A172 (cell line): ENCODE measurements at regions not wholly inside any gene's neighbourhood (a gene's known extent, or its start where the extent isn't known, plus 50 kb on each side); places are given as distances from the start of the nearest gene placed in this dataset.
A peak's percentile ranks its signal among the peaks of the same experiment; 100 is the strongest.

Experiments used
- DNase-seq: peaks from one replicate; pipeline ENCODE4 v3.0.0-alpha.2; 2015; ENCODE audit warnings: low spot score

DNA sequence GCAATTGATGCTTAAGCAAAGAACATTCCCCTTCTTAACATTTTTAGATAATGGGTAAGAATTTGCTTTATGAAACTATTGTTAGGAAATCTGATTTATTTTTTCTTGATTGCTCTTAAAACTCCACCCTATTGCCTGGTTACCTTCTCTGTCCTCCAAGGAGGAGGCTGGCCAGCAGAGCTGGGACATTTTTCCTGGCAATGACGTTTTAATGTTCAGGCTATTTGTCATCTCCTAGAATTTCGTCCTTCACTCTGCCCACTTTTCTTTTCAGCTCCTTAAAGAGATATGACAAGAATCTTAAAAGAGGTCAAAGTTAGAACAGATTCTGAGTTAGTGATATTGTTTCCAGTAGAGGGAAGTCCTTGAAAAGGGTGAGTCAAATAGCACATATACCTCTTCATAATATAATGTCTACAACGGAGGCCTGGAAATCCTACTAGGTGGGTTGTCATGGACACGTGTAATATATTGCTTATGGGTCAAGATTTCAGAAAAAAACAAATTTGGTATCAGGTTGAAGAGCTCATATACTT is 141.0 kb downstream of the CMPK2 start:
- peak; percentile 17 for DNase-seq

DNA sequence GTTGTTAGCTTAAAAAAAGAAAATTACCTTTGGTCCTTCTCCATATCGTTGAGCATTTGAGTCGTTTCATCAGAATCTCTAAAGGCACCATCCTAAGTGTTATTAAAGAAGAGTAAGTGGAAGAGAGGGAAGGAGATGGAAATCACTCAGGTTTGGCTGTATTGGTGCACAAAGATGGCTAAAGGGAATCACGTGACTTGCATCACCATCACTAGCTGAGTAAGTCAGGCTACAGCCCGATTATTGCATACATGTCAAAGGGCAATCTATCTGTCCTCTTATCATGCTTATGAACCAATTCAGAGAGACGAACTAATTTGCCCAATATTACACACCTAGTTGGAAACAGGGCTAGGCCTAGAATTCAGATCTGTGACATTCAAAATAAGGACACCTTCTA is 137.6 kb downstream of the CMPK2 start:
- DNase-seq: no peak

DNA sequence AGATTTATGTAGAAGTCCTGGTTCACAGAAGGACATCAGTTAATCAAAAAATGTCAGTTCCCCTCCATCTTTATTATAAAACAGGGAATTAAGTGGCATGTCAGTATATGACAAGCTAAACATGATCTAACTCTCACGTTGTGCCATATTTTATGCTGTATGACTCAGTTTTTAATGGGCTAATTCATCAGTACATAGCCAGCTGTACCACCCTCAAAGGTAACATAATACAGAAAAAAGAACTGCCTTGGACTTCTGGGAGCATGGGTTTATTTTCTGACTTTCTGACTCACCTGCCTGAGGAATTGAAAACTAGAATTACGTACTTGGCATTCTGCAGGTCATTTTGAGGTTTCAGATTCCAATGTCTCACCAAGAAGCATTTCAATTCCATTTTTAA is 135.7 kb downstream of the CMPK2 start:
- DNase-seq: no peak

DNA sequence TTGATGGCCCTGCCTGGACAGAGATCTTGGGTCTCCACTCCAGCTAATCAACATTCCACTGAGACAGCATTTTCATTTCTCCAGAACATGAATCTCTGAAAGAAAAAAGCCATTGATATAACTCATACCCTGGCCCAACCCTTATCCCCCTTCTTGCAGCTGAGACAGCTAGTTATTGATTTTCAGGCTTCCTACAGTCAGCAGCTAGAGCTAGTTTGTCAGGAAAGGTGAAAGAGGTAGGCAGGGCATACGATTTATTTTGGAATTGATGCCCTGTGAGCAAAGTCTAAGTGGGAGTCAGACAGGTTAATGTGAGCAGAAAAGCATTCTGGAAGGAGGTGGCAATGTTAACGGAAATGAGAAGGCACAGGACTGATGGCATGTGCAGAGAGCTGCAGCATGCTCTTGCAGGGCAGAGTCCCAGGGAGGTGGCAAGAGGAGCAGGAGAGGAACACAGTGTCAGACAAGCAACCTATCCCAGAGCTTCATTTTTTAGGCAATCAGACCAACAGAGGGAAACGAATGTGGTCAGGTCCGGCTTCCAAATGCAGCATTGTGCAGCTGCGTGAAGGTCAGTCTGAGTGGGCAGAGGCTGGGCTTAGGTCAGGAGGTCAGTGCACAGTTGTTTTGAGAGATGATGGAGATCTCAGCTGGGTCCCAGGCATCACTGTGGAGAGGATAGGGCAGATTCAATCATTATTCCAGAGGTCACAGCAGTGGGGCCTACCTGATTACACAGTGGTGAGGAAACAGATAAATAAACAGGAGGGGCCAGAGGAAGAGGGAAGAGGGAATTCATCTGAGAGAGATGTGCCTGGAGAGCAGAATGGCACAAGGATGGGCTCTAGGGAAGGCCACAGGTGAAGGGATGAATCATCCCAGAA is 134.8 kb downstream of the CMPK2 start:
- DNase-seq: no peak

DNA sequence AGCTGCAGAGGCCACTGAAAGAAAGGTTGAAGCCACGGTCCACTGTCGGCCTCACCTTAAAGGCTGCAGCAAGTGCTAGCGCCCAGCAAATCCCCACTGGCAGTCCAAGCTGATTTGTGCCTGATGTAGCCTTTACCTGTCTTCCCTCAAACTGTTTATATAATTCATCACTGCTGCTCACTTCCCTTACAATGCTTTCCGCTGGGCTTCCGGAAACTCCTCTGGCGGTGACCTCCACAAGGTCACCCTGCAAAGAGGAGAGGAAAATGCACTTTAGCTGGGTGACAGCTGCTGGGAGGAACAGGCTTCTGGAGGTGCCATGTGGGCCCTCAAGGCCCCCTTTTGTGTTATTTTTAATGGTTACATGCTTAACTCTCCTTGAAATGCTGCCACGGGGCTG is 126.2 kb downstream of the CMPK2 start:
- no peak for DNase-seq

DNA sequence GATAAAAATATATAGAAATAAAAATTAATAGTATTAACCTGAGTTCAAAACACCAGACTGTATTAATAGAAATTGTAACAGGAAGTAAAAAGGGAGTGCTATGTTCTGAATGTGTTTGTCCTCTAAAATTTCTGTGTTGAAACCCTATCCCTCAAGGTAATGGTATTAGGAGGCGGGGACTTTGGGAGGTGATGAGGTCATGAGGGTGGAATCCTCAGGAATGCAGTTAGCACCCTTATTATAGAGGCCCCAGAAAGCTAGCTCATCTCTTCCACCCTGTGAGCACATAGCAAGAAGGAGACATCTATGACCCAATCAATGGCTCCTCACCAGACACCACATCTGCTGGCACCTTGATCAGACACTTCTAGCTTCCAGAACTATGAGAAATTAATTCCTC is 124.5 kb downstream of the CMPK2 start:
- no peak for DNase-seq

DNA sequence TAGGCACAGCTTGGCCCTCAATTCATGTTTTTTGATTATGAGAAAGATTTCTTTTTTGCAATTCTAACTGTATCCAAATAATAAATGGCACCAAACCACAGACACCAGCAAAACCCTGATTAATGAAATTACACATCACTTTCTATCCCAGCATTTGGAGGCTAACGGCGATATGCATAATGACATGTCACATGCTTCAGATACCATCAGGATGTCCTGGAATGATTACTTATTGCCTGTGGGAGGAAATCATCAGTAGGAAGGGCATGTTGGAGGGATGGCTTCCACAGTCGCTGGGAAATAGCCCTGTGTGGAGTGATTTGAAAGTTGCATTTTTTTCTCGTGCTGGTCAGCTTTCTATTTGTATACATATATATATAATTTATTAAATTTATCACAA is 121.7 kb downstream of the CMPK2 start:
- DNase-seq: no peak

DNA sequence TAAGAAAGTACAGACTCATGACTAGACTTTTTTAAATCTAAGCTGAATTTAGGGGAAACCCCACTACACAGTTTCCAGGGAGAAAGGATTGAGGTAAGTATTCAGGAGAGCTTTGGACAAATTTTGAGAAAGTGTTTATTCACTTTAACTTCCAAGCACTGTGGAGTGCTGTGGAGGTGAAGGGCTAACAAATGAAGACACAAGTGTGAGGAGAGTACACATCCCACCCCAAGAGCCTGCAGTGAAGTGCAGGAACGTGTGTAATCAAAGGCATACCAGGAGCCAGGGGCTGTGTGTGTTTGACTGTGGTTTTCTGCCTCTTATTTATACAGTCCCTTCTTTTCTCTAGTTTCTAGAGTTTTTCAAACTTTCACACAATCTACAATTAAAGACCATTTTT is 118.3 kb downstream of the CMPK2 start:
- DNase-seq: no peak

DNA sequence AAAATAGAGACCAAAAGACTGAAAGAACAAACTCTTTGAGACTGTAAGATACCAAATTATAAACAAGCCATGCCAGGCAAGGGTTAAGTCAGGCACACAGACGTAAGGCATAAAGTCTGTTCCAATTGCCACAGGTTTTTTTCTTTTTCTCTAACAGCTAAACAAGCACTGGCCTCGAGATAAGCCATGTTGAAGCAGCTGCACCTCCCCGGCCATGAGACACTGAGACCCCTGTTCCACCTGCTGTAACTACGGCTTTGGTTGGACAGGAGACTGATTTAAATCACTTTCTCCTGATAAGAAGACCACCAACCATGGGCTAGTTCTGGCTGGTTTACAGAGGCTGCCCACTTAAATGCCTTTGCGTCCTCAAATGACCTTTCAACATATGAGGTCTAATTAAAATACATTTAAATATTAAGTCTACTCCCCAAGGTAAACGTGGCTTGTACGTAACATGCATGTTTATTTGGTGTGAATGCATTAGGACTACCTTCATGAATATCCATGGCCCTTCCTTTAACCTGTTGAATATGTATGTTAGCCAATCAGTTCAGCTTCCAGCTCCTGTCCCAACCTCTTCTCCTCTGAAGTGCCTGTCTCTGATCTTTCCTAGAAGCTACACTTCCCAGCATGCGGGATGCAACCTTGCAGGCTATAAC is 117.2 kb downstream of the CMPK2 start:
- no peak for DNase-seq

DNA sequence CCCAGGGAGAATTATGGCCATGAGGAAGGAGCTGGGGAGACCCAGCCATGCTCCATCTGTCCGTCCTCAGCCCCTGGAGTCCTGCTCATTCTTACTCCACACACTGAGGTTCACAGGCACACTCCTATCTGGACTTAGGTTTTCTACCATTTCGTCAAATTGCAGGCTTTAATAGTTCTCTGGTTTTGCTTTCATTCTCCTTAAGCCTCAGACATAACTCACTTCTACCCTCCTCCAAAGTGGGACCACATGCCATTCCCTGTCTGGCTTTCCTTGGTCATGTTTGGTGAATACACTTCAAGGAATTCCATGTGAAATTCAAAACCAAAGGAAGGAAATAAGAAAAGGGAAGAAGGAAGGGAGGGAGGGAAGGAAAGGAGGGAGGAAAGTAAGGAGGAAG is 115.7 kb downstream of the CMPK2 start:
- DNase-seq: no peak

DNA sequence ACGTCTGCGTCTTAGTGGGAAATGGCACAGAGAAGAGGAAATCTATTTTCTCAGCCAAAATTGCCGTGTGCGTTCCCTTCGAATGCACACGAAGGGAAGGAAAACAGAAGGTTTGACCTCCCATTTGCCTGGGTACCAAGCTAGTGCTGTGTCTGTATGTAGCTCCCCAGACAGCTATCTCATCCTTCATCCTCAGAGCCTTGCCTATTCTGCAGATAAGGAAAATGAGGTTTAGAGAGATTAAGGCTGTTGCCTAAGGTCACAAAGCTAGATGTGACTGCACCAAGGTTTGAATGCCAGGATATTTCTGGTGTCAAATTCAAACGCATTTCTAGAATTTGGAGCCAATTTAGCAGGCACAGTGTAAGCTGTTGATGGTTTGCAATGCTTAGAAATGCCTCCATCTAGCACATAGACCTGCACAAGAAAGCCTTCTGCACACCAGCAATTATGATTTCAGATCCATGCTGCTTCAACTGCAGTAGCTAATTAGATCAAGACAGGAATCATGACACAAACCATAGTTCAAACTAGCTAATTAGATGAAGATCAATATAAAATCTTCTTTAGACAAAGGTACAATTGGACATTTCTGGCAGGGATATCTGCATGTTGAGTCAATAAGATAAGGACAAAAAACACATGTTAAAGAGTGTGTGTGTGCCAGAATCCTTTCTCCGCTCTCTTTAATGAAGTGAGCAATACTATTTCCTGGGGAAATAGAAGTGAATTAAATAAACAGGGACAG is 115.1 kb downstream of the CMPK2 start:
- DNase-seq: no peak

DNA sequence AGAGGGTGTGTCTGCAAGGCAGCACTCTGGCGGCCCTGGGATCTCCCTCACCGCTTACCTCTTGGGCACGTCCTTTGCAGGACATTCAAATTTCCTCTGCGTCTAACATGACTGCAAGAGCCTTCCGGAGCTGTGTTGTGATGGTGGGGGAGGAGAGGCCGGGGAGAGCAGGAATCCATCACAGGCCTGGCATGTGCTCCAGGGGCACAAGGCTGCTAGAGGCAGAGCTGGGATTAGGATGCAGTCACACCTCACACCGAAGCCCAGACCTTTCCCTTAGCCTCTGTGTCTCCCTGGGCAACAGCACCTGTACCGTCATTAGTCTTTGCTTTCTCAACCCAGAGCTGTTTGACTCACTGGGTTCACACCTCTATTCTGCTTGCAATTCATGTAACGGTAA is 111.3 kb downstream of the CMPK2 start:
- no peak for DNase-seq

DNA sequence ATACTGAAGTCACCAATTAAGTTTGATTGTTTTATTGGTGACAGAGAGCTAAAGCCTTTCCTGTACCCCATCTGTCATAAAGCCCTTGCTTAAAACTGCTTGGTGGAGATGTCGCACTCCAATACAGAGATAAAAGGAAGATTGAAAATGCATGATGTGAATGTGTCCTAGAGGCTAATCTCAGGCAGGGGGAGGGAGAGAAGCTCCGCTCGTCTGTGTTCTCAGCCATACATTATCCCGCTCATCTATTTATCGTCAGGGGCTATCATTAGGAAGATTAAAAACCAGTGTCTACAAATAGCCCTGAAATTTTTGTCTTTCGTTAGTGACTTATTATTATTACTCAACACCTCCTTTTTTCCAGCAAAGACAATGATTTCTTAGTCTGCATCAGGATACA is 110.3 kb downstream of the CMPK2 start:
- DNase-seq: no peak

DNA sequence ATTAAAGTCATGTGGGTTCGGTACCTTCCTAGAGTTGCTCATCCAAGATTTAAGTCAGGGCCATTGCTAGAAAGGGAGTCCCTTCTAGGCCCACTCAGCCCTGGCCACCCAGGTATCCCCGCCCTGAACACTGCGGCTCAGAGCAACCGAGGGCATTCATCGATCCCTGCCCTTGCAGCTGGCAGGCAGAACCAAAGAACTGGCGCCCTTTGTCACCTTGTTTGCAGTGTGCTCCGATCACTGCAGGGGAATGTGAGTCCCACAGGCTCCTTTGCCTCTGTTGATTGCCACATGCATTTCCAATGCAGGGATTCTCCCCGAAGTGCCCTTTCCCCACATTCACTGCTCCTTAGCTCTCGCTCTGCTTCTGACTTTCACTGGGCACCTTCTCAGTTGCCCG is 108.5 kb downstream of the CMPK2 start:
- DNase-seq: no peak

DNA sequence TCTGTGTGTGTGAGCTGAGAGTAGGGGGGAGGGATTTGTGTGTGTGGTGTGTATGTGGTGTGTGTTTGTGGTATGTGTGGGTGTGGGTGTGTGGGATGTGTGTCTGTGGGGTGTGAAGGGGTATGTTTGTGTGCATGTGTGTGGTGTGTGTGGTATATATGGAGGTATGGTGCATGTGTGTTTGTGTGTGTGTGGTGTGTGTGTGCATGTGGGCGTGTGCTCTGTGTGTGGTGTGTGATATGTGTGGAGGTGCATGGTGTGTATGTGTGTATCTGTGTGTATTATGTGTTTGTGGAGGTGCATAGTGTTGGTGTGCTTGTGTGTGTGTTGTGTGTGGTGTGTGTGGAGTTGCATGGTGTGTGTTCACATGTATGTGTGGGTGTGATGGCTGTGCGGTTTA is 106.0 kb downstream of the CMPK2 start:
- DNase-seq: no peak

DNA sequence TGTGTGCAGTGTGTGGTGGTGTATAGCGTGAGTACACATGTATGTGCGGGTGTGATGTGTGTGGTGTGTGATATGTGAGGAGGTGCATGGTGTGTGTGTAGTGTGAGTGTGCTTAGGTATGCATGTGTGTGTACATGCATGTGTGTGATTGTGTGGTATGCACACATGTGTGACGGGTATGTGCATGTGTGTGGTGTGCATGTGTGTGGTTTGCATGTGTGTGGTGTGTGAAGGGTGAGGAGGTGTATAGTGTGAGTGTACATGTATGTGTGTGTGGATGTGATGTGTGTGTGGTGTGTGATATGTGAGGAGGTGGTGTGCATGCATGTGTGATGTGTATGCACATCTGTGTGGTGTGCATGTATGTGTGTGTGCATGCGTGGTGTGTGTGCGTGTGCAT is 105.6 kb downstream of the CMPK2 start:
- DNase-seq: no peak

DNA sequence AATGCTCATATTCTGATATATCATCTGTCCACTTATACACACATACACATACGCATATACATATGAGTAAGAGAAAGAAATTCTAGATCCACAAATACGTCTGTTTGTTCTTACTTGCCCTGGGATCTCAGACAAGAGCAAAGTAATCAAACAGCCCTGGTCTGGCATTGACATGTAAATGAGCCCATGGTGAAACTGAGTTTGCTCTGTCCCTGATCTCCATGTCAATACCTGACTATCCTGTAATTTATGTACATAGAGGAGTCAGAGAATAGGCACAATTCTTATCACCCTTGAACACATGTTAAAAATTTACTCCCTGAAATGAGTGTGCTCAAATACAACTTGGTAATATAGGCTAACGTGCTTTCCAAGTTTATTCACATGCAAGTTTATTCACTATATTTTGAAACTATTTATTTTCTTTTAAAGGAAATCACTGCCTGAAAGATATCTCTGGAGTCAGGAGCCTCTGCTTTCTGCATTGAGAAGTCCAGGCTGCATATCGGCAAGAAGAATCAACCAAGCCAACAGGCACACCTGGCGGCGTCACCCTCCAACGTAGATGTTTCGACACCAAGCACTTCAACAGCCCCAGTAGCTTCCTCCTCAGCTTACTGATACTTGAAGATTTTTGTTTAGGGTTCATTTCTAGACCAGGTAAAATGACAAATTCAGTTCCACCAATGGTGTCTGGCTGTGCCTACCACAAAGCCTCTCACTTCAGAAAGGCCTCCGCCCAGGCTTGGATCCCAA is 100.6 kb downstream of the CMPK2 start:
- no peak for DNase-seq

DNA sequence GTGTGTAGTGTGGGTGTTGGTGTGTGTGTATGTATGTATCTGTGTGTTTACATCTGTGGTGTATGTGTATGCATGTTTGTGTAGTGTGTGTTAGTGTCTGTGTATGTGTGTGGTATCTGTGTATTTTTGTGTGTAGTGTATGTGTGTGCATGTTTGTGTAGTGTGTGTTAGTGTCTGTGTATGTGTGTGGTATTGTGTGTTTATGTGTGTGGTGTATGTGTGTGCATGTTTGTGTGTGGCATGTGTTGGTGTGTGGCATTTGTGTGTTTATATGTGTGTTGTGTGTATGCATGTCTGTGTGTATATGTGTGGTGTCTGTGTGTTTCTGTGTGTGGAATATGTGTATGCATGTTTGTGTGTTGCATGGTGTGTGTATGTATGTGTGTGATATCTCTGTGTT is 96.4 kb downstream of the CMPK2 start:
- no peak for DNase-seq

DNA sequence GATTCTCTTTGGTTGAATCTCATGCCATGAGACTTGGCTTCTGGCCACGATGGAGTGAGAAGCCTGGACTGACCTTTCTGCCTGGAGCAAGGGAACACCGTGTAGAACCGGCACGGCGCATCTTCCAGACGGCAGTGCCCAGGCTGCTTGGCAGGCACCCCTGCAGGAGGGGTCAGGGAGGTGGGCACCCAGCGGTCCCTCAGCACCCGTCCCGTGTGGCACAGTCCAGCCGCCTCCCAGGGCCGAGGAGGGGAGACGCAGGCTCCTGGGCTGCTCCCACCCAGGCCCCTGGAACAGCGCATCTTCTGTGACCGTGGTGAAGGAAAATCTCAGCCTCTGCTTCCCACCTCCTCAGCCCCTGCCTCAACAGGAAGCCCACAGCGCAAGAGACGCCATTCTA is 95.7 kb downstream of the CMPK2 start:
- no peak for DNase-seq

DNA sequence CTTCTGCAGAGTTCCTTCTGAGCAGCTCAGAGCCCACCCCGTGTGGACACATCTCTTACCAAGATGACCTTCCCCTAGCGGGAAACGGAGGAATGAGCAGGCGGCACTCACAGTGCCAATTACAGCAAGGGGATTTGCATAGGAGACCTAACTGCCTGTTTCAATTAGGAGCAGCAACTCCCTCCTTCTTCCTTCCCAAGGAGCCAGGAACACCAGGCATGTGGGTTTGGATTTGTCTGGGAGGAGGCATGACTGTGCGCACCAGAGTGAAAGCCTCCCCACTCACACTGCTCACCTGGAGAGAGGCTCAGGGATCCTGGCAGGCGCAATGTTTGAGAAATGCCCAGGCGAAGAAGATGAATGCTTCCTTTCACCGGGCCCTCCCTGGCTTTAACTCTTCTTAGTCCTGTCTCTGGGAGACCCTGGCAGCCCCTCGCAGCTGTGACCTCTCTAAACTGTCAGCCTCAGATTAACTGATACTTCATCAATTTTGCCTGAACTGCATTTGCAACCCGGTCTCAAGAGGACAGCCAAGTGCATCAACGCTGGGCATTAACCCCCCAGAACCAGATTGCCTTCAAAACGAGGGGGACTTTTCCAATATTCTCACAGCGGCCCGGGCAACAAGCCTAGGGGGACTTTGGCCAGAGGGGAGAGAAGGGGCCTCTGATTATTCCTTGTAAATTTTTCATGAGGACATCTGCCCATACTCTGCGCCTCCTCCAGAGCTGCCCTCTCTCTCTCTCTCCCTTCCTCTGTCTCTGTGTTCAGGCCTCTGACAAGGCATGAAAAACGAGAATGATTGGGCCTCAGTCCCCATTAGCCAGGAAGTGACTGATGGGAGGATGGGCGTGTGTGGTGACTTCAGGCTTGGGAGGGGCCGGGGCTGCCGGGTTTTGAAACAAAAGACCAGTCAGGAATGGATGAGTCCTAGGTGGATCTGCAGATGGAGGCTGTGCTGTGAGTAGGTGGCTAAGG is 93.8 kb downstream of the CMPK2 start:
- peak; percentile 27 for DNase-seq
